ENCODE measurements at regions not wholly inside any gene's neighbourhood (a gene's known extent, or its start where the extent isn't known, plus 50 kb on each side); places are given as distances from the start of the nearest gene placed in this dataset.
A peak's percentile ranks its signal among the peaks of the same experiment; 100 is the strongest.
"Not testable (repeated sequence)": the region's sequence is repeated elsewhere in the genome, so short reads cannot be mapped to it uniquely, and the experiment has no call there.

GRCh38 chr13:75181906-75182305 lies 300.1 kb downstream of the TBC1D4 start:
- peak; percentile 41 for DNase-seq (ENCODE audit: low spot score)
- in situ Hi-C loops (cut with HindIII; ENCODE audit: low sequenced_read_pairs), result no loop called here

GRCh38 chr13:75180805-75181455 lies 301.0 kb downstream of the TBC1D4 start:
- DNase-seq (ENCODE audit: low spot score), result no peak
- in situ Hi-C loops (cut with HindIII; ENCODE audit: low sequenced_read_pairs), result no loop called here

DNA sequence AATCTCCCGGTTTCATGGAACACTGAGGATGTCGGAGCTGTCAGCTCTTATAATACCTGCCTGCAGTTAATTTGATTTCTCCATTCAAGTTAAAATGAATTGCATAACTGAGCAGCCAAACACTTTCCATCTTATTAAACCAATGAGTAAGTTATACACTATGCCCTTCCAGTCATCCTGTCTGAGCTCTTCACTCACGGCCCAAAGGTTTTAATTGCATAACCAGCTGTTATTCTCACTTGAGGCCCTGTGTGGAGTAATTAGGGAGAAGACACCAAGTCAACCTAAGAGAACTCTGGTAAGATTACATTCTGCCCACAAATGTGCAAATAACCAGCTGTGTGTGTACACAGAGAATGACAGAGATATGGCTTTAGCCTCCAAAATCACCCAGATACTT lies 303.5 kb downstream of the TBC1D4 start:
- in situ Hi-C loops (cut with HindIII; ENCODE audit: low sequenced_read_pairs), result no loop called here
- DNase-seq (ENCODE audit: low spot score), result no peak

- in situ Hi-C loops (cut with HindIII; ENCODE audit: low sequenced_read_pairs), result no loop called here
- DNase-seq (ENCODE audit: low spot score), result no peak
These were observed 306.4 kb downstream of the TBC1D4 start for GRCh38 chr13:75175575-75175974.

DNA sequence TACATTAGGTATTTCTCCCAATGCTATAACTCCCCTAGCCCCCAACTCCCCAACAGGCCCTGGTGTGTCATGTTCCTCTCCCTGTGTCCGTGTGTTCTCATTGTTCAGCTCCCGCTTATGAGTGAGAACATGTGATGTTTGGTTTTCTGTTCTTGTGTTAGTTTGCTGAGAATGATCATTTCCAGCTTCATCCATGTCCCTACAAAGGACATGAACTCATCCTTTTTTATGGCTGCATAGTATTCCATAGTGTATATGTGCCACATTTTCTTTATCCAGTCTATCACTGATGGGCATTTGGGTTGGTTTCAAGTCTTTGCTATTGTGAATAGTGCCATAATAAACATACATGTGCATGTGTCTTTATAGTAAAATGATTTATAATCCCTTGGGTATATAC lies 306.9 kb downstream of the TBC1D4 start:
- in situ Hi-C loops (cut with HindIII; ENCODE audit: low sequenced_read_pairs), result not testable (repeated sequence)

DNA sequence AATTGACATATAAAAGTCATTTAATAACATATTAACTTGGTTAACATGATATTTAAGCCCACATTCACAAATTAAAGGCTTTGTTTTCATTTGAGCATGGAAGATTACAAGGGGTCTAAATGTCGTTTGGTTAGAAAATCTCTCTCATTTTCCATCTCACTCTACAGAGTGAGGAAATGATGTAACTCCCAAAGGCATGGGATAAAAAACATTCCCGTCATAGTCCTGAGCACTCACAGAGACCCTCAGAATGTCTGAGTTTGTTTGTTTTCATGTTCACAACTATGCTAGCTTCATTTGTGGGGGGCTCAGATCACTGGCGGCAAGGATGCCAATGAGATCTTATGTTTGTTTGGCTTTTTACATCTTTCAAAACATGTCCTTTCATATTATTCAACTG lies 307.5 kb downstream of the TBC1D4 start:
- in situ Hi-C loops (cut with HindIII; ENCODE audit: low sequenced_read_pairs), result no loop called here
- DNase-seq (ENCODE audit: low spot score), result no peak

More for the DNA sequence above, 306.9 kb downstream of the TBC1D4 start:
- not testable (repeated sequence) for DNase-seq (ENCODE audit: low spot score)

GRCh38 chr13:75173457-75174356 lies 308.3 kb downstream of the TBC1D4 start:
- in situ Hi-C loops (cut with HindIII; ENCODE audit: low sequenced_read_pairs), result no loop called here
- DNase-seq (ENCODE audit: low spot score), result no peak

- in situ Hi-C loops (cut with HindIII; ENCODE audit: low sequenced_read_pairs), result no loop called here
- DNase-seq (ENCODE audit: low spot score), result no peak
These were observed 311.7 kb downstream of the TBC1D4 start for GRCh38 chr13:75170311-75170710.

- no peak for DNase-seq (ENCODE audit: low spot score)
- in situ Hi-C loops (cut with HindIII; ENCODE audit: low sequenced_read_pairs), result no loop called here
These were observed 316.3 kb downstream of the TBC1D4 start for GRCh38 chr13:75165543-75166230.

DNA sequence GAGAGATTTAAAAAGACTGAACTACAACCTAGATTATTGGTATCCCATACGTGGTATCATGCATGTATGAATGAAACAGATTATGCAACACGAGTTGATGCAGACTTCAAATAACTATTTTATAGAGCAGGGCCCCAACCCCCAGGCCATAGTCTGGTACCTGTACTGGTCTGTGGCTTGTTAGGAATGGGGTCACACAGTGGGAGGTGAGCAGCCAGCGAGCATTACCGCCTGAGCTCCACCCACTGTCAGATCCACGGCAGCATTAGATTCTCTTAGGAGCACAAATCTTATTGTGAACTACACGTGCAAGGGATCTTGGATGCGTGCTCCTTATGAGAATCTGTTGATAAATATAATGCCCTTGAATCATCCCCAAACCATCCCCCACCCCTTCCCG lies 320.2 kb downstream of the TBC1D4 start:
- in situ Hi-C loops (cut with HindIII; ENCODE audit: low sequenced_read_pairs), result no loop called here

GRCh38 chr13:75160984-75161383 lies 321.0 kb downstream of the TBC1D4 start:
- in situ Hi-C loops (cut with HindIII; ENCODE audit: low sequenced_read_pairs), result no loop called here
- DNase-seq (ENCODE audit: low spot score), result no peak

More for the DNA sequence above, 320.2 kb downstream of the TBC1D4 start:
- DNase-seq (ENCODE audit: low spot score), result no peak

- in situ Hi-C loops (cut with HindIII; ENCODE audit: low sequenced_read_pairs), result no loop called here
- no peak for DNase-seq (ENCODE audit: low spot score)
These were observed 327.6 kb downstream of the TBC1D4 start for GRCh38 chr13:75154331-75154730.

DNA sequence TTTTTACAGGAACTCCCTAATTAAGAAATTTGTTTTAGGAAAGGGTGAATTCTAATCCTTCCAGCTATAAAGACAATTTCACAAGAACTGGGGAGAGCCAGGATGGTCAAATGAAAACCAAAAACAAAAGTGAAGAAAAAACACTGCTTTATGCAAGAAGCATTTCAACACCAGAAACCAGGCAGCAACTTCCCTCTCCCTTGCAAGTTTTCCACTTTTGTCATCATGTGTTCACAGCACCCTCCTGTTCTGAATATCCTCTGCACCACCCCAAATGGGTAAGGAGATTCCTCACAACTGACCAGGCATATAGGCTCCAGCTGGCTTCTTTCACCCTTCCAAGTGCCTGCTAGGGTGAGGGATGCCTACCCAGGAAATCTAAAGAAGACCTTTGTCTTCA lies 328.1 kb downstream of the TBC1D4 start:
- DNase-seq (ENCODE audit: low spot score), result no peak
- in situ Hi-C loops (cut with HindIII; ENCODE audit: low sequenced_read_pairs), result no loop called here

DNA sequence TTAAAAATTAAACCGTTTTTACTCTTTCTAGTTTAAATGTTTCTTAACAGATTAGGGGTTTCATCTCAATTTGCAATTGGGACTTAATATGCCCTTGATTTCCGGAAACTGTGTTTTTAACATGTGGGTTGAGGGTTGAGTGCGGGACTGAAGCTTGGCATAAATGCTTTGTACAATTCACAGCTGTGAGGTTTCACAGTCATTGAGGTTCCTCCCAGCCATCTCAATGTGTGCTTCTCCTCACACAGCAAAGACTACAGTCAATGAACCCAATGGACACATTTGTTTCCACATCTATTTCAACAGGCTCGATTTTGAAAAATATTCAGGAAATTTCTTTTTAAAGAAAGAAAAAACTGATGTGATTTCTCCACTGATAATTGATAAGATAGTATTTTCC lies 328.6 kb downstream of the TBC1D4 start:
- in situ Hi-C loops (cut with HindIII; ENCODE audit: low sequenced_read_pairs), result no loop called here
- no peak for DNase-seq (ENCODE audit: low spot score)

- no peak for DNase-seq (ENCODE audit: low spot score)
- in situ Hi-C loops (cut with HindIII; ENCODE audit: low sequenced_read_pairs), result no loop called here
These were observed 330.8 kb downstream of the TBC1D4 start for GRCh38 chr13:75151081-75151643.

DNA sequence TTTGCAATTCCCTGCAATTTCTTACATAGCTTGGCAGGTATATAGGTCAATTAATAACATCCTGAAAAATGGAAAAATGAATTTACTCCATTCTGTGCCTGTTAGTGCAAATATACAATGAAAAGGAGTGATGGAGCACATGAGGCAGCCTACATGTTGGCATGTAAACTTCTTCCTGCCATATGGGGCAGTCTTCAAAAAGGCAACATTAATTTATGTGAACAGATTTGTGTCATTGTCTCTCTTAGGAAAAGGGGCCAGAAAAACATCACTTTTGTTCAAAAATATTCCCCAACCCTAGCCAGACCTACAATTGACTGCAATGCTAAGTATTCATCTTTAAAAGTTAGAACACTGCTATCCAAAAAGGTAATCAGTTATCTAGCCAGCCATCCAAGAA lies 332.2 kb downstream of the TBC1D4 start:
- DNase-seq (ENCODE audit: low spot score), result peak; percentile 78
- in situ Hi-C loops (cut with HindIII; ENCODE audit: low sequenced_read_pairs), result no loop called here

GRCh38 chr13:75147946-75148345 lies 334.0 kb downstream of the TBC1D4 start:
- DNase-seq (ENCODE audit: low spot score), result no peak
- in situ Hi-C loops (cut with HindIII; ENCODE audit: low sequenced_read_pairs), result no loop called here

- in situ Hi-C loops (cut with HindIII; ENCODE audit: low sequenced_read_pairs), result no loop called here
- DNase-seq (ENCODE audit: low spot score), result no peak
These were observed 335.5 kb downstream of the TBC1D4 start for GRCh38 chr13:75146436-75146835.

DNA sequence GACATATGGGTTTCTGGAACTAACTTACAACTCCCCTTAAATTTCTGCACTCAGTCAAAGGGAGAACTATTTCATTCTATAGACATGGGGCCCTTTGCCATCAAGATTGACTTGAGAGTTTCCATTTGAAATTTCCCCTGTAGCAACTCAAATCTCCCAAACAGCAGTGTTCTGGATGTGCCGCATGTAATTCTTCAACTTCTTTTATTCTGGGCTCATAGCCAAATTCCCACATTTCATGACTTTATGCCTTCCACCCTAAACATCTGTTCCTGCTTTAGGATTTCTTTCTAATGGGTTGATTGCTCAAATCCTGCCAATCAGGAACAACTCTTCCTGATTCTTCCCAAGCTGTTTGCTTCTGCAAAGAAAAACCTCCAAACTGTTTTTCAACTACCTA lies 336.0 kb downstream of the TBC1D4 start:
- in situ Hi-C loops (cut with HindIII; ENCODE audit: low sequenced_read_pairs), result no loop called here
- DNase-seq (ENCODE audit: low spot score), result no peak

GRCh38 chr13:75139291-75139690 lies 342.7 kb downstream of the TBC1D4 start:
- no peak for DNase-seq (ENCODE audit: low spot score)
- in situ Hi-C loops (cut with HindIII; ENCODE audit: low sequenced_read_pairs), result no loop called here
